ENCODE measurements at regions not wholly inside any gene's neighbourhood (a gene's known extent, or its start where the extent isn't known, plus 50 kb on each side); places are given as distances from the start of the nearest gene placed in this dataset.

DNA sequence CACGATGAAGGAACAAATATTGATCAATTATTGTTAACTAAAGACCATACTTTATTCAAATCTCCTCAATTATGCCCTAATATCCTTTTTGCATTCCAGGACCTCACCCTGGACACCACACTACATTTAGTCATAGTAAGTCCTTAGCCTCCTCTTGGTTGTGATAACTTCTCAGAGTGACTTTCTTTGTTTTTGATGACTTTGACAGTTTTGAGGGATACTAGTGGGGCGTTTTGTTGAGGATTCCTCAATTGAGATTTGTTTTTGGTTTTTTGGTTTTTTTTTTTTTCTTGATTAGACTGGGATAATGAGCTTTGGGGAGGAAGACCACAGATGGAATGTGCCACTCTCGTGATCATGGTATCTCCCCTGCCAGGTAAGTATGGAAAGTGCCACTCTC lies 105.5 kb downstream of the SOX9 start:
- TF ChIP-seq, protein P1, sequence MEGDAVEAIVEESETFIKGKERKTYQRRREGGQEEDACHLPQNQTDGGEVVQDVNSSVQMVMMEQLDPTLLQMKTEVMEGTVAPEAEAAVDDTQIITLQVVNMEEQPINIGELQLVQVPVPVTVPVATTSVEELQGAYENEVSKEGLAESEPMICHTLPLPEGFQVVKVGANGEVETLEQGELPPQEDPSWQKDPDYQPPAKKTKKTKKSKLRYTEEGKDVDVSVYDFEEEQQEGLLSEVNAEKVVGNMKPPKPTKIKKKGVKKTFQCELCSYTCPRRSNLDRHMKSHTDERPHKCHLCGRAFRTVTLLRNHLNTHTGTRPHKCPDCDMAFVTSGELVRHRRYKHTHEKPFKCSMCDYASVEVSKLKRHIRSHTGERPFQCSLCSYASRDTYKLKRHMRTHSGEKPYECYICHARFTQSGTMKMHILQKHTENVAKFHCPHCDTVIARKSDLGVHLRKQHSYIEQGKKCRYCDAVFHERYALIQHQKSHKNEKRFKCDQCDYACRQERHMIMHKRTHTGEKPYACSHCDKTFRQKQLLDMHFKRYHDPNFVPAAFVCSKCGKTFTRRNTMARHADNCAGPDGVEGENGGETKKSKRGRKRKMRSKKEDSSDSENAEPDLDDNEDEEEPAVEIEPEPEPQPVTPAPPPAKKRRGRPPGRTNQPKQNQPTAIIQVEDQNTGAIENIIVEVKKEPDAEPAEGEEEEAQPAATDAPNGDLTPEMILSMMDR (IDR thresholded peaks at IDR 0.05; ENCODE audit: low read depth, low read length, missing input control), result no peak
- no peak for TF ChIP-seq SP1 (IDR thresholded peaks at IDR 0.05)
- no peak for TF ChIP-seq FOXA2 (IDR thresholded peaks at IDR 0.05)
- TF ChIP-seq YY1 (IDR thresholded peaks at IDR 0.05), result no peak

Data from liver (tissue), 3 donors.